SK-N-SH (cell line): ENCODE measurements at regions not wholly inside any gene's neighbourhood (a gene's known extent, or its start where the extent isn't known, plus 50 kb on each side); places are given as distances from the start of the nearest gene placed in this dataset.

Source experiments
- CTCF ChIA-PET: fragments of 300-600, 350-600 bp; formaldehyde crosslinking; extraction: SDS; loops from one replicate; lab custom pipeline; 2021; lab: Yijun Ruan, JAX
- POLR2A ChIA-PET: fragments of 350-600 bp; sonication (Branson Sonifier 250); formaldehyde crosslinking; extraction: SDS; loops from one replicate; lab custom pipeline; 2020; ENCODE audit warnings: antibody characterized with exemption, inconsistent platforms; lab: Yijun Ruan, JAX
- DNase-seq: peaks from one replicate; pipeline ENCODE4 v3.0.0; 2012
- H2AFZ ChIP-seq: fragments of 200-600 bp; sonication (generic); 2 replicates; pipeline ENCODE4 v1.8.1; 2016; ENCODE audit warnings: antibody characterized with exemption, mild to moderate bottlenecking, low read depth
- H3F3A ChIP-seq: fragments of 200-600 bp; sonication (generic); replicated peaks from 2 replicates; pipeline ENCODE3; 2016; ENCODE audit warnings: antibody characterized with exemption, mild to moderate bottlenecking; ENCODE audit not compliant: insufficient read depth
- H3K27ac ChIP-seq, 2 experiments: fragments of 200-500 bp in 1 of 2; fragments of 200-600 bp in 1 of 2; sonication (Bioruptor generic) in 1 of 2; sonication (generic), shearing (Covaris generic) in 1 of 2; 2 replicates each; pipeline versions ENCODE4 v1.5.1 to v1.6.1; 2014 to 2016; ENCODE audit warnings: low read depth in 2 of 2, inconsistent platforms in 1 of 2, low read length in 1 of 2, mild to moderate bottlenecking in 1 of 2, mixed read lengths in 1 of 2
- H3K27me3 ChIP-seq: fragments of 200-600 bp; sonication (generic), shearing (Covaris generic); 2 replicates; pipeline ENCODE4 v1.6.1; 2016; ENCODE audit warnings: mixed run types; ENCODE audit not compliant: insufficient read depth
- H3K36me3 ChIP-seq, 2 experiments: fragments of 200-500 bp in 1 of 2; fragments of 200-600 bp in 1 of 2; sonication (Bioruptor generic) in 1 of 2; sonication (generic) in 1 of 2; replicated peaks in 1 of 2; 2 replicates each; pipeline versions ENCODE3 to v1.5.1; 2014 to 2016; ENCODE audit warnings: low read length in 1 of 2, mild to moderate bottlenecking in 1 of 2; ENCODE audit not compliant: insufficient read depth in 2 of 2, control insufficient read depth in 1 of 2
- H3K4me1 ChIP-seq, 2 experiments: fragments of 200-500 bp in 1 of 2; fragments of 200-600 bp in 1 of 2; sonication (Bioruptor generic) in 1 of 2; sonication (generic), shearing (Covaris generic) in 1 of 2; 2 replicates each; pipeline versions ENCODE4 v1.5.1 to v1.6.1; 2014 to 2016; ENCODE audit warnings: low read depth in 1 of 2, low read length in 1 of 2, mixed run types in 1 of 2; ENCODE audit not compliant: insufficient read depth in 2 of 2, control insufficient read depth in 1 of 2
- H3K4me2 ChIP-seq: fragments of 200-600 bp; sonication (generic), shearing (Covaris generic); 2 replicates; pipeline ENCODE4 v1.6.1; 2017; ENCODE audit warnings: mixed run types
- H3K4me3 ChIP-seq, 2 experiments: fragments of 200-500 bp in 1 of 2; fragments of 200-600 bp in 1 of 2; sonication (Bioruptor generic) in 1 of 2; sonication (generic), shearing (Covaris generic) in 1 of 2; 2 replicates each; pipeline versions ENCODE4 v1.5.1 to v1.8.1; 2014 to 2016; ENCODE audit warnings: low read depth in 2 of 2, inconsistent platforms in 1 of 2, low read length in 1 of 2, mild to moderate bottlenecking in 1 of 2, mixed read lengths in 1 of 2, moderate library complexity in 1 of 2
- H3K79me2 ChIP-seq: fragments of 200-600 bp; sonication (generic); 2 replicates; pipeline ENCODE4 v1.8.1; 2017; ENCODE audit warnings: mild to moderate bottlenecking; ENCODE audit not compliant: insufficient read depth
- H3K9ac ChIP-seq: fragments of 200-600 bp; sonication (generic); 2 replicates; pipeline ENCODE4 v1.6.1; 2017; ENCODE audit warnings: mixed run types
- H3K9me2 ChIP-seq: fragments of 200-600 bp; sonication (generic); 2 replicates; pipeline ENCODE4 v1.6.1; 2017; ENCODE audit warnings: mixed run types
- H3K9me3 ChIP-seq: fragments of 200-600 bp; sonication (generic); 2 replicates; pipeline ENCODE4 v1.6.1; 2017; ENCODE audit warnings: mixed run types, mild to moderate bottlenecking, moderate library complexity
- H4K20me1 ChIP-seq: fragments of 200-600 bp; sonication (generic); 2 replicates; pipeline ENCODE4 v1.6.1; 2017; ENCODE audit warnings: mild to moderate bottlenecking, mixed run types; ENCODE audit not compliant: insufficient read depth
- CTCF ChIP-seq: fragments of 200-600 bp; sonication (generic); IDR thresholded peaks from 2 replicates; pipeline ENCODE4 v1.6.1; 2017; ENCODE audit warnings: antibody characterized with exemption, mild to moderate bottlenecking, moderate library complexity
- EP300 ChIP-seq, 2 experiments: IDR thresholded peaks; 2 replicates each; pipeline versions ENCODE4 v1.4.0 to v1.6.1; 2012; ENCODE audit warnings: borderline replicate concordance in 1 of 2, low read depth in 1 of 2, low read length in 1 of 2
- EZH2phosphoT487 ChIP-seq: fragments of 200-600 bp; sonication (generic); IDR thresholded peaks from 2 replicates; pipeline ENCODE4 v1.6.1; 2017; ENCODE audit warnings: low read depth, mixed run types, mild to moderate bottlenecking, antibody characterized with exemption, moderate library complexity, borderline replicate concordance
- FOSL2 ChIP-seq: IDR thresholded peaks from 2 replicates; pipeline ENCODE4 v1.4.0; 2012; ENCODE audit warnings: low read depth, mild to moderate bottlenecking, moderate library complexity, borderline replicate concordance
- GABPA ChIP-seq: IDR thresholded peaks from 2 replicates; pipeline ENCODE4 v1.4.0; 2012; ENCODE audit warnings: low read depth, mild to moderate bottlenecking
- IRF3 ChIP-seq: fragments of 150-350 bp; IDR thresholded peaks from 2 replicates; pipeline ENCODE4 v1.6.1; 2016; ENCODE audit warnings: mild to moderate bottlenecking, low read depth, low read length
- JUND ChIP-seq: IDR thresholded peaks from 2 replicates; pipeline ENCODE4 v1.4.0; 2012
- MEF2A ChIP-seq: IDR thresholded peaks from 2 replicates; pipeline ENCODE4 v1.4.0; 2012; ENCODE audit warnings: low read depth, borderline replicate concordance
- NRF1 ChIP-seq: IDR thresholded peaks from 2 replicates; pipeline ENCODE4 v1.6.1; 2012; ENCODE audit warnings: low read depth, mild to moderate bottlenecking, low read length
- RAD21 ChIP-seq: IDR thresholded peaks from 2 replicates; pipeline ENCODE4 v1.6.1; 2012; ENCODE audit warnings: mild to moderate bottlenecking, low read length
- RCOR1 ChIP-seq: fragments of 150-350 bp; IDR thresholded peaks from 2 replicates; pipeline ENCODE4 v1.6.1; 2017; ENCODE audit warnings: antibody characterized with exemption, low read length
- RFX5 ChIP-seq: IDR thresholded peaks from 2 replicates; pipeline ENCODE4 v1.6.1; 2012; ENCODE audit warnings: mild to moderate bottlenecking, improper control_type of control experiment, low read length
- RXRA ChIP-seq: IDR thresholded peaks from 2 replicates; pipeline ENCODE4 v1.4.0; 2012; ENCODE audit warnings: low read depth, mild to moderate bottlenecking, borderline replicate concordance
- USF2 ChIP-seq: fragments of 150-350 bp; IDR thresholded peaks from 2 replicates; pipeline ENCODE4 v1.6.1; 2017; ENCODE audit warnings: antibody characterized with exemption, low read length, low read depth, borderline replicate concordance
- ZBTB33 ChIP-seq: IDR thresholded peaks from 2 replicates; pipeline ENCODE4 v1.4.0; 2012; ENCODE audit warnings: low read depth, borderline replicate concordance
- WGBS: methylation state at CpG from one replicate; pipeline ENCODE4 v1.1.6; 2017; ENCODE audit warnings: low lambda C conversion rate; 5-methylcytosine and 5-hydroxymethylcytosine counted together

- Histone ChIP-seq H3K79me2 (no peaks in the 10 kb centered on the region), H2AFZ (no peak overlapping the region), H3K9me2 (no peaks in the 10 kb centered on the region), H3K27me3 (no peaks in the 10 kb centered on the region), H4K20me1 (no peaks in the 10 kb centered on the region), H3K36me3 (no peaks in the 10 kb centered on the region), H3K27ac (no peak overlapping the region), H3K9me3 (no peaks in the 10 kb centered on the region), H3F3A (no peaks in the 10 kb centered on the region), H3K4me1 (no peaks in the 10 kb centered on the region), H3K9ac (no peak overlapping the region), H3K4me2 (no peak overlapping the region), H3K4me3 (no peak overlapping the region)
- POLR2A ChIA-PET: no interaction called here
- TF ChIP-seq CTCF: no peak
- no peak for TF ChIP-seq IRF3
- TF ChIP-seq RAD21: no peak
- TF ChIP-seq FOSL2: no peak
- TF ChIP-seq RFX5: no peak
- no peak for TF ChIP-seq EP300 (IDR thresholded peaks at IDR 0.05; ENCODE audit: borderline replicate concordance in 1 of 2, low read depth in 1 of 2, low read length in 1 of 2)
- no peak for TF ChIP-seq MEF2A
- no peak for TF ChIP-seq RCOR1
- no peak for TF ChIP-seq GABPA
- WGBS: 17% methylated on average over 3 of the region's 3 CpGs
- CTCF ChIA-PET: interaction anchor here (0.7 kb wide), 1 partner anchor 14 kb away, joined by 3 read pairs; no protein-coding TSS in a partner anchor
- DNase-seq: no peak
Measured at GRCh38 chr10:52993109-52993508, 220.5 kb upstream of the MBL2 start.

GRCh38 chr10:52992567-52992966 lies 220.0 kb upstream of the MBL2 start:
- WGBS: 11% methylated on average over 1 of the region's 1 CpG
- DNase-seq: no peak
- Histone ChIP-seq H3K9ac (no peak overlapping the region), H3K9me2 (no peaks in the 10 kb centered on the region), H3K4me3 (no peak overlapping the region), H3K4me1 (no peaks in the 10 kb centered on the region), H3K27ac (no peak overlapping the region), H3K36me3 (no peaks in the 10 kb centered on the region), H2AFZ (no peak overlapping the region), H3K4me2 (no peak overlapping the region), H4K20me1 (no peaks in the 10 kb centered on the region), H3K79me2 (no peaks in the 10 kb centered on the region), H3K9me3 (no peaks in the 10 kb centered on the region), H3F3A (no peaks in the 10 kb centered on the region), H3K27me3 (no peaks in the 10 kb centered on the region)
- CTCF ChIA-PET: interaction anchor here (0.7 kb wide), 1 partner anchor 15 kb away, joined by 3 read pairs; no protein-coding TSS in a partner anchor
- POLR2A ChIA-PET: no interaction called here
- TF ChIP-seq CTCF (no peak), ZBTB33 (no peak), FOSL2 (no peak), USF2 (no peak), NRF1 (no peak), JUND (no peak), RXRA (no peak), EZH2phosphoT487 (no peak)
